ENCODE measurements at regions not wholly inside any gene's neighbourhood (a gene's known extent, or its start where the extent isn't known, plus 50 kb on each side); places are given as distances from the start of the nearest gene placed in this dataset.

DNA sequence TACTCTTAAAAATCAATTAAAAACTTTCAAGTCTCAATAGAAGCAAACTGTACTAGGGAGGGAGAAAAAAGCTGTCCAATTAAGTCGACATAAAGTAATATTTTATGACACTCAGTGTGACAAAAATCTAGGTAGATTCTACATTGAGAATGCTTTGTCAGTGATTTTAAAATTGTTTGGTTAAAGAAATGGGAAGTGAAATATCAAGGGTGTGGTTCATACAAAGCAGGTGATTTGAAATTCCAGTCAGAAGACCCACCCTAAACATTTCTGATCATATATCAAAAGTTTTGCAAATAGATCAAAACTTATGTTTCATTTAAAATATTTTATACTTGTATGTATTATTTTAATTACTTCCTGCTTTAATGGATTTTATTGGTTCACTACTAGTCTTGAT, 338.9 kb upstream of the DCC start:
- Histone ChIP-seq H3K36me3 (ENCODE audit: insufficient read depth, low read length) (no peaks in the 10 kb centered on the region), H3K4me3 (ENCODE audit: low read length) (no peak overlapping the region), H3K9me3 (ENCODE audit: insufficient read depth, low read depth, low read length) (no peaks in the 10 kb centered on the region), H3K27me3 (ENCODE audit: insufficient read depth, low read length) (no peaks in the 10 kb centered on the region), H3K27ac (ENCODE audit: low read depth, low read length) (no peak overlapping the region), H3K4me1 (ENCODE audit: insufficient read depth, low read length) (no peaks in the 10 kb centered on the region), H3K9ac (ENCODE audit: low read depth, low read length) (no peak overlapping the region)
- 94% methylated on average over 1 of the region's 1 CpG for WGBS

DNA sequence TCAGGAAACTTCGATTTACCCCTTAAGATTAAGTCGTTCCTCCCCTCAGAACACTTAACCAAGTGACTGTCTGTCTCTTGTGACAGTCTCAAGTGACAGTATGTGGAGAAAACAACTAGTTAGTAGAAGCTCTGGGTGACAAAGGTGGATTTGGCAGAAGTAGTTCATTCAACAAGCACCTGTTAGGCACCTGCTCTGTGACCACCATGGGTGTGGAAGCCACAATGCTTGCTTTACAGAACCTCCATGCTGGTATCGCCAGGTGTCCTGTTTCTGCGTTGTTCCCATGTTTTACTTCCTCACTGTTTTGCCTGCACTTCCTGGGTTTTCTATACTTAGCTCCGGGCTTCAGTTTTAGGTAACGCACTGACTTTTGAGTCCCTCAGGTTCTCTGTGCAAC, 337.4 kb upstream of the DCC start:
- 93% methylated on average over 6 of the region's 6 CpGs for WGBS
- Histone ChIP-seq H3K27ac (ENCODE audit: low read depth, low read length) (no peak overlapping the region), H3K4me3 (ENCODE audit: low read length) (no peak overlapping the region), H3K4me1 (ENCODE audit: insufficient read depth, low read length) (no peaks in the 10 kb centered on the region), H3K9me3 (ENCODE audit: insufficient read depth, low read depth, low read length) (no peaks in the 10 kb centered on the region), H3K9ac (ENCODE audit: low read depth, low read length) (no peak overlapping the region), H3K36me3 (ENCODE audit: insufficient read depth, low read length) (no peaks in the 10 kb centered on the region), H3K27me3 (ENCODE audit: insufficient read depth, low read length) (no peaks in the 10 kb centered on the region)

DNA sequence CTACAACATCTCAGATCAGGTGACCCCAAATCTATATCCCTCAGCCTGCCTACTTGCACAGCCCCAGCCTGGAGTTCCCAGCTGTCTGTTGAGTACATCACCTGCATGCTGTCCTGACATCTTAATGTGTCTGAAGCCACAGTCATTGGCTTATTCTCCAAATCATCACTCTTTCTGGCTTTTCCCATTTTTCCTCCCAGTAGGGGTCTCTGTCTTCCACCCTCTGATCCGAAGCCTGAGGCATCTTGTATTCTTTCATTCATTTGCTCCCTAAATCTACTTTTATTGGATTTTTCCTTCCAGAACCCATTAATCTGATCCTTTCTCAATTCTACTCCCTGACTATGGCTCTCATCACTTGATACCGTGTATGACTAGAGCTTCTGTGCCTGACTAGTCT, 332.9 kb upstream of the DCC start:
- Histone ChIP-seq H3K27ac (ENCODE audit: low read depth, low read length) (no peak overlapping the region), H3K9me3 (ENCODE audit: insufficient read depth, low read depth, low read length) (no peaks in the 10 kb centered on the region), H3K27me3 (ENCODE audit: insufficient read depth, low read length) (no peaks in the 10 kb centered on the region), H3K4me1 (ENCODE audit: insufficient read depth, low read length) (no peaks in the 10 kb centered on the region), H3K9ac (ENCODE audit: low read depth, low read length) (no peak overlapping the region), H3K4me3 (ENCODE audit: low read length) (no peak overlapping the region), H3K36me3 (ENCODE audit: insufficient read depth, low read length) (no peaks in the 10 kb centered on the region)
- WGBS, result 77% methylated on average over 2 of the region's 2 CpGs

DNA sequence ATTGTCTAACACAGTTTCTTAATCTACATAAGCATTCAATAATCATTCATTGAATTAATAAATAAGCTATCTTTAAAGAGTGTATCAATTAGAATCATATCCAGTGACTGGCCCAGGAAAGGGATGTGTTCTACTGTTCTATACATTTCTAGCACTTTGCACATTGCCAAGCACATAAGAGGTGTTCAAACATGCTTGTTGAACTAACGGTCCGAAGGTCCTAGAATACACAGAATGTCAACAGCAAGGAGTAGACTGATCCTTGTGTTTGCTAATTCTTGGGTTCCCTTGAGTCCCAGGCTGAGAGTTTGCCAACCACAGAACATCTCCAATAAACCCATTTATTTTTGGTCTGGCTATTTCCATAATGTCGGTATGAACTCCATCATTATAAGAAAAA, 331.7 kb upstream of the DCC start:
- Histone ChIP-seq H3K4me1 (ENCODE audit: insufficient read depth, low read length) (no peaks in the 10 kb centered on the region), H3K9ac (ENCODE audit: low read depth, low read length) (no peak overlapping the region), H3K36me3 (ENCODE audit: insufficient read depth, low read length) (no peaks in the 10 kb centered on the region), H3K4me3 (ENCODE audit: low read length) (no peak overlapping the region), H3K9me3 (ENCODE audit: insufficient read depth, low read depth, low read length) (no peaks in the 10 kb centered on the region), H3K27ac (ENCODE audit: low read depth, low read length) (no peak overlapping the region), H3K27me3 (ENCODE audit: insufficient read depth, low read length) (no peaks in the 10 kb centered on the region)
- 66% methylated on average over 3 of the region's 3 CpGs for WGBS

DNA sequence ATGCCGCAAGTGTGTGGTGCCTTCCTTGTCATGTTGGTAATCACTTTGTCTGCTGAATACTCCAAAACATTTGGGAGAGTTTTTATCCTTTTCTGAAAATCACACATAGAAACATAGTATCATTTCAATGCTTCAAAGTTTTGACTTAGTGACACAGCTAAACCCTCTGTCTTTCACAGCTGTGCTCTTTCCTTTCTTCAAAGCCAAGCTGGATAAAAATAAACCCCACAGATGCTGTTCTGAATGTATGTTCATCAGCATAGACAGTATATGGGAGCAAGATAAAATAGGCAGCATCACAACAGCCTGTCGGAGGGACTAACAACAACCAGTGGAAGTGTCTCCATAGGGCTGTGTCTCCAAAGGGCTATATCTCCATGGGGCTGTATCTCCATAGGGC, 331.3 kb upstream of the DCC start:
- WGBS, result 94% methylated on average over 2 of the region's 2 CpGs

DNA sequence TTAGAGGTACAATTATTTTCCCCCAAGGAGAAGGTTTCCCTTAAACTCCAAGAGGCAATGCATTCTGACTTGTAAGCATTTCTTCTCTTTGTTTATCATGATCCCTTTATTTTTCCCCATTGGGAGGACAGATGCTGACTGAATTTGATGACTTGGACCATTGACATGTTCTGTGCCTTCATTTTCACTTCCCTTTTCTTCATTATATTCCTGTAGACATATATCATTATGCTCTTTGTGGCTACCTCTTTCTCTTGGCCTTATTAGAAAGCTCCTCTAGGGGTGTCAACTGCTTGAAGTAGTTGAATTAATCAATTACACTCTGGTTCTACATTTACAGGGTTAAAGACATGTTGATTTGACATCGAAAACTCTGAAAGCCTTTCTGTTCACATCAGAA, 330.0 kb upstream of the DCC start:
- Histone ChIP-seq H3K4me1 (ENCODE audit: insufficient read depth, low read length) (no peaks in the 10 kb centered on the region), H3K9ac (ENCODE audit: low read depth, low read length) (no peak overlapping the region), H3K36me3 (ENCODE audit: insufficient read depth, low read length) (no peaks in the 10 kb centered on the region), H3K27ac (ENCODE audit: low read depth, low read length) (no peak overlapping the region), H3K9me3 (ENCODE audit: insufficient read depth, low read depth, low read length) (no peaks in the 10 kb centered on the region), H3K4me3 (ENCODE audit: low read length) (no peak overlapping the region), H3K27me3 (ENCODE audit: insufficient read depth, low read length) (no peaks in the 10 kb centered on the region)
- 100% methylated on average over 1 of the region's 1 CpG for WGBS

More for the DNA sequence above, 331.3 kb upstream of the DCC start:
- no peaks in the 10 kb centered on the region for H3K27me3 ChIP-seq (ENCODE audit: insufficient read depth, low read length)
- no peaks in the 10 kb centered on the region for H3K4me1 ChIP-seq (ENCODE audit: insufficient read depth, low read length)
- no peak overlapping the region for H3K4me3 ChIP-seq (ENCODE audit: low read length)
- H3K36me3 ChIP-seq (ENCODE audit: insufficient read depth, low read length), result no peaks in the 10 kb centered on the region
- H3K27ac ChIP-seq (ENCODE audit: low read depth, low read length), result no peak overlapping the region
- H3K9ac ChIP-seq (ENCODE audit: low read depth, low read length), result no peak overlapping the region
- no peaks in the 10 kb centered on the region for H3K9me3 ChIP-seq (ENCODE audit: insufficient read depth, low read depth, low read length)

DNA sequence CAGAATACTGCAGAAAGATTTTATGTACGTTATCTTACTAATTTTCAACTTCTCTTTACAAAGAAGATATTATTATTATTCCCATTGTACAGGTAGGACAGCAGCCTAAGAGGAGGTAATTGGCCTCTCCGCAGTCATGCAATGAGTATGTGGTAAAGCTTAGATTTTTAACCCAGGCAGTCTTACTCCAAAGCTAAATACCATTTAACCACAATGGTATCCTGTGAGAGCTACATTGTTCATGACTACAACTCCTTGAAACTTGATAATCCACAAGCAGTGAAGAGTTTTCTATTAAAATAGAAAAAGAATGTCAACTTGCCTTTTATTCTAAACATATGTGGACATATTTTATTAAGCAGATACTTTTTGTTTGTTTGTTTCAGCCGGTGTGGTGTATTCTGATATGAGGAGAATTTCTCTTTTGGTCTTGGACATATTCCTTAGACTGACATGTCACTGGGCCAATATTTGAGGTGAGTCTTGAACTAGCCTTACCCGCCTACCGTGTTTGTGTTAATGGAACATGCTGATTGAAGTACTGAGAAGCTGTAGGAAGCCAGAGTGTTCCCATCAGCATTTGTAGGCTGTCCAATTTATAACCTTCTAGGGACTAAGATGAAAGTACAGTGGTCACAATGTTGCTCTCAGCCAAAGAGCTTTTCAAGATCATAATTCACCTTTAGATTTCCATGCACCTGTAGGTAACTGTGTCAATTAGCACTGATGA, 293.9 kb upstream of the DCC start:
- no peaks in the 10 kb centered on the region for H3K36me3 ChIP-seq (ENCODE audit: insufficient read depth, low read length)
- H3K27me3 ChIP-seq (ENCODE audit: insufficient read depth, low read length), result no peaks in the 10 kb centered on the region
- H3K27ac ChIP-seq (ENCODE audit: low read depth, low read length), result no peak overlapping the region
- peaks cover 12% of the 10 kb centered on the region; the same call in 1 of the 2 replicates for H3K4me1 ChIP-seq (ENCODE audit: insufficient read depth, low read length)
- 98% methylated on average over 3 of the region's 5 CpGs for WGBS
- no peaks in the 10 kb centered on the region for H3K9me3 ChIP-seq (ENCODE audit: insufficient read depth, low read depth, low read length)
- no peak overlapping the region for H3K4me3 ChIP-seq (ENCODE audit: low read length)
- no peak overlapping the region for H3K9ac ChIP-seq (ENCODE audit: low read depth, low read length)

DNA sequence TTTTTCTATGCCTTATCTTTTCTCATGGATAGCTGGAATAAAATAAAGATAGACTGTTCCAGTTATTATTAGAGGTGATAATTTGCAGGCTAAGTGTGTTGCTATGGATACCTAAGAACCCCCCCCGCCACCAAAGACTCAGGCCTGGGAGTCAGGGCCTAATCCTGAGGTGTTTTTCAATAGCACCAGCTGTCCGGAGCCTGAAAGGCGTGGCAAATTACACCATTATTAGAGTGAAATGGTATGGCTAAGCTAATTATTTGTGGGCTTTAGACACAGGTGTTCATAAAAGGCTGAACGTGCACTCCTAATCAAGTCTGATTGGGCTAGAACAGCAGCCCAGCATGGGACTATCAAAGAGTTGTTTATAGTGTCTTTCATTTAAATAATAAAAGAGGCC, 293.2 kb upstream of the DCC start:
- WGBS, result 88% methylated on average over 4 of the region's 4 CpGs

DNA sequence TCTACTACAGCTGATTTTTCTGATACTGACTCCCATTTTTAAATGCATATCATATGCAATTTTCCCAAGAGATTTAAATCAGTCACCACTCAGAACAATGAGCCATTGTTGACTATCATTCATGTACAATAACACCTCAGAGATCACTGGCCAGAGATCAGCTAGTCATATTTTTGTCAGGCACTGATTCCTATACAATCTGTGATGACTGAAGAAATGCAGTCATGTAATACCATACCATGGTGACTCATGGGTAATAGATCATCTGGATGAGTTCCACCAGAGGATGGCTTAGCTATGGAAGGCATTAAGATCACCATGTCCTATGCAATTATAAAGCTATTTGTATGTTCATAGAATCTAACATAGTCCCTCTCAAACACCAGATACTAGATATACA, 285.7 kb upstream of the DCC start:
- Histone ChIP-seq H3K9me3 (ENCODE audit: insufficient read depth, low read depth, low read length) (0 out of 2 replicates have a peak, but pooled peaks cover 7% of the 10 kb centered on the region), H3K9ac (ENCODE audit: low read depth, low read length) (no peak overlapping the region), H3K4me3 (ENCODE audit: low read length) (no peak overlapping the region), H3K27me3 (ENCODE audit: insufficient read depth, low read length) (no peaks in the 10 kb centered on the region), H3K4me1 (ENCODE audit: insufficient read depth, low read length) (0 out of 2 replicates have a peak, but pooled peaks cover under 1% of the 10 kb centered on the region), H3K36me3 (ENCODE audit: insufficient read depth, low read length) (no peaks in the 10 kb centered on the region), H3K27ac (ENCODE audit: low read depth, low read length) (no peak overlapping the region)

More for the DNA sequence above, 293.2 kb upstream of the DCC start:
- Histone ChIP-seq H3K27me3 (ENCODE audit: insufficient read depth, low read length) (no peaks in the 10 kb centered on the region), H3K36me3 (ENCODE audit: insufficient read depth, low read length) (no peaks in the 10 kb centered on the region), H3K4me1 (ENCODE audit: insufficient read depth, low read length) (peaks cover 12% of the 10 kb centered on the region; the same call in 1 of the 2 replicates), H3K9ac (ENCODE audit: low read depth, low read length) (no peak overlapping the region), H3K27ac (ENCODE audit: low read depth, low read length) (no peak overlapping the region), H3K9me3 (ENCODE audit: insufficient read depth, low read depth, low read length) (no peaks in the 10 kb centered on the region), H3K4me3 (ENCODE audit: low read length) (no peak overlapping the region)

DNA sequence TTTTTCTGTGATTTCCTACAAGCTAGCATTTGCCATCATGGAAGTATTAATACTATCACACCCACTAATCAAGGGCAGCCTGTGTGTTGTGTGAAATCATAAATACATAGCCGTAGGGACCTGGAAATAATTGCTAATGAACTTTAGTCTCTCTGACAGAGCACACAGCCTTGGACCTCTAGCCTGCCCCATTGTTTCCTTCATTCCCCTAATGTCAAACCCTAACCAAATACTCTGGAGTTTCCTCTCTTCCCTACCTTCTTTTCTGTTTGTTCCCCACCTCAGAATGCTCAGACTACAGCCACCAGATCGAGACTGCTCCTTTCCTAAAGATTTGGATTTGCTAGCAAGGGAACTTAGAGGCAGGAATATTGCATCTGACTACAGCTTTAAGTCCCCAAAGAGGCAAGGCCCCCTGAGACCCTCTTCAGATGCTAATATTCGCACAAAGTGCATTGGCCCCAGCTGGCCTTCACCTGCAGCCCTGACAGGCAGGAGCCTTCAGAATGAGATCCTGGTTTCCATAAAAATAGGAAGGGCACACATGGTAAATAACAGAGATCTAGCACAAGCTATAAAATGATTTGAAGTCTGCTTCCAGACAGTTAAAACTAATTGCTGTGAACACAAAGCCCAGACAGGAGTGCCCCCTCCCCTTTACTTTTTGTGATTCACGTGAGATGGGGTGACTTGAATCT, 279.2 kb upstream of the DCC start:
- no peaks in the 10 kb centered on the region for H3K27me3 ChIP-seq (ENCODE audit: insufficient read depth, low read length)
- H3K4me3 ChIP-seq (ENCODE audit: low read length), result no peak overlapping the region
- H3K27ac ChIP-seq (ENCODE audit: low read depth, low read length), result peak overlapping the region; percentile 75; the same call in 1 of the 2 replicates
- H3K36me3 ChIP-seq (ENCODE audit: insufficient read depth, low read length), result no peaks in the 10 kb centered on the region
- WGBS, result 31% methylated on average over 3 of the region's 4 CpGs
- H3K9ac ChIP-seq (ENCODE audit: low read depth, low read length), result no peak overlapping the region
- 0 out of 2 replicates have a peak, but pooled peaks cover 7% of the 10 kb centered on the region for H3K9me3 ChIP-seq (ENCODE audit: insufficient read depth, low read depth, low read length)
- peaks cover 33% of the 10 kb centered on the region for H3K4me1 ChIP-seq (ENCODE audit: insufficient read depth, low read length)

DNA sequence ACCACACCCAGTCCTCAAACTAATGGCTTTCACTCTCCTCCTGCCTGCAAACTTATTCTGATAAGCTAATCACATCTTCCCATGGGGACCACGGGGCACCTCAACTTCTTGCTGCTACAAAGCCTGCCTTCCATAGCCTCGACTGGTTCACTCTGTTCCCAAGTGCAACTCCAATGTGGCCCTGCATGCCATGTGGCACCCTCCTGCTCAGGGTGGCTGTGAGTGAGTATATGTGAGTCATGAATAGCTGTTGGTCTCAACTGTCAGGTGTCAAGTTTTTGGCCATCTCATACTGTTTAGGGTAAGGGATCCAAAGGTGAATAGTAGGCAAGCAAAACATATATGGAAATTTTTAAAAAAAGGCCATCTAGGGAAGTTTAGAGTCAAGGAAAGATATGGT, 276.1 kb upstream of the DCC start:
- Histone ChIP-seq H3K36me3 (ENCODE audit: insufficient read depth, low read length) (no peaks in the 10 kb centered on the region), H3K27ac (ENCODE audit: low read depth, low read length) (no peak overlapping the region), H3K9me3 (ENCODE audit: insufficient read depth, low read depth, low read length) (peaks cover 15% of the 10 kb centered on the region), H3K9ac (ENCODE audit: low read depth, low read length) (no peak overlapping the region), H3K4me1 (ENCODE audit: insufficient read depth, low read length) (peaks cover 33% of the 10 kb centered on the region), H3K27me3 (ENCODE audit: insufficient read depth, low read length) (no peaks in the 10 kb centered on the region), H3K4me3 (ENCODE audit: low read length) (no peak overlapping the region)
- 95% methylated on average over 2 of the region's 2 CpGs for WGBS
